GM18517 (cell line): ENCODE measurements at regions not wholly inside any gene's neighbourhood (a gene's known extent, or its start where the extent isn't known, plus 50 kb on each side); places are given as distances from the start of the nearest gene placed in this dataset.

ENCODE experiments used
- ATAC-seq: cut with Tn5 transposase; IDR thresholded peaks from one replicate; pipeline ENCODE4 v1.9.1; 2021; ENCODE audit warnings: mild to moderate bottlenecking, moderate library complexity; ENCODE audit not compliant: unreplicated experiment

DNA sequence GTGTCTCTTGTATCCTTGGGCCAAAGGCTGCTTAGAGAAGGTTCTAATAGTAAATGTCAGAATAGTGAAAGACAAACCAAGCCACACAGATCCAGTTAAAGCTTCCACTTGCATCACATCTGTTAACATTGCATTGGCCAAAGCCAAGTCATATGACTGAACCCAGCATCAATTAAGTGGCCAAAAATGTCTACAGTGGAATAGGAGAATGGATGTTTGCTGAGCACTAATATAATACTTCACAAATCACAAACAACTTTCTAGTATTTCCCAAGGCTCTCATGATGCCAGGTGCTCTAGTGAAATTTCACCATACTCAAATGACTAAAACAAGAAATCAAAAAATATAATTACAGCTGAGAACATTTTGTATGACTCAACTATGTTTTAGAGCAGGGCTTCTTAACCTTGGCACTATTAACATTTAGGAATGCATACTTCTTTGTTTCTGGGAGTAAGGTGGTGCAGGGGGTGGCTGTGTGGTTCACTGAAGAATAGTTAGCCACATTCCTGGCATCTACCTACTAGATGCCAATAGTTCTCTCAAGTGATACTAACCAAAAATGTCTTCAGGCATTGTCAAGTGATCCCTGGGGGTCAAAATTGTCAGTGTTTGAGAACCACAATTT is 148.0 kb upstream of the SPTLC3 start:
- no peak for ATAC-seq

GRCh38 chr20:12869669-12870068 is 139.1 kb upstream of the SPTLC3 start:
- no peak for ATAC-seq

GRCh38 chr20:12870588-12870987 is 138.2 kb upstream of the SPTLC3 start:
- ATAC-seq = no peak

DNA sequence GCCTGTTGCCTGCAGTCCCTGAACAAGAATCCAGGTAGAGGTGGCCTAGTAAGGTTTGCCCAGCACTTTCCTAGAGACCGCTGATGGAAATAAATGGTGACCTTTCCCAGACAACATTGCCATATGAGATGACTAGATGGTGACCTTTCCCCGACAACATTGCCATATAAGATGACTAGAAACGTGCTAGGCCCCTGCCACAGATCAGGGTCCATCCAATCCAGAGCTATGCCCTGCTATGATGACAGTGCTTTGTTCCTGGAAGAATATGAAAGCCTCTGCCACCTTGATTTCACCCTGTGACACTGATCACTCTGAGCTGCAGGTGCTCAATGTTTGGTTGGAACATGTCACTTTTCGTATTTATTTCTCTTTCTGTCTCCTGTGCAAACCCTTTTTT is 133.8 kb upstream of the SPTLC3 start:
- no peak for ATAC-seq

DNA sequence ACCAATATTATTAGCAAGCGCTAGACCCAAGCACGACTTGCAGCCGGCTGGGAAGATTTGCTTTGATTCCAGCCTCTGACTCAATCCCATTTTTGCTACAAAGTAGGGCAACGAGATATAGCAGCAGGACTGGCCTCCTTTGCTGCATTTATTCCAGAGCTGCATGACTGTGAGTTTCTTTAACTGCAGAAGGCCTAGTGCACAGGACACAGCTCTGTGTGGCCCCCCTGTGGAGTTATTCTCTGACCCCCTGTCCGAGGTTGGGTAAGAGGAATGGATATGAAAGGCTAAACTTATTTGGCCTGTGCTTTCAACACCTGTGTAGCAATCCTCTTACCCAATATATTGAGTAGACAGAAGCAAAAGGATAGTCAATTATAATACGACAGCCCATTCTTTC is 133.3 kb upstream of the SPTLC3 start:
- ATAC-seq = no peak

DNA sequence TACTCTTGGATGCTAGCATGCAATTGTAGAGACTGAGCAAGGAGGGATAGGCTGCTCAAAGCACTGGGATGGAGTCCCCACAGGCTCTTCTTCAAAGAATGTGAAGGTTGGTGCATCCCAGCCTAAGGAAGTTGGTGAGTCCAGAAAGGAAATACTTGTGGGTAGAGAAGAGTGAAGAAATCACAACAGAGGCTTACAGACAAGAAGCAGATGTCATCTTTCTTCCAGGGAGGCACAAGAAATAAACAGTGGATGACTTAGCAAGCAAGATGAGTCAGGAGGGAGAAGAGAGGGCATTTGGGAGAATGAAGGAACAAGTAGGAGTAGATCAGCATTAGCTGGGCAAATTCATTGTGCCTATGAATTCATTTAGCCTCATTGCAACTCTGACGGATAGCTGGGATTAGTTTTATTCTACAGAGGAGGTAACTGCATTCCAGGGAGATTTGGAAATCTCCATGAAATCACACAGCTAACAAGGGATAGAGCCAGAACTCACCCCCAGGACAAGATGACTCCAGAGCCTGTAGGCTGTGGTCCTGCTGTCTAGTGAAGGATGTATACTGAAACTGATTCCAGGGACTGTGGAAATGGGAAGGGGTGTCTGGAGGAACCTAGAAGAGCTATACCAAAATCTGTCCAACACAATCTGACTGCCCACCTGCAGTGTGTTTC is 125.8 kb upstream of the SPTLC3 start:
- no peak for ATAC-seq

DNA sequence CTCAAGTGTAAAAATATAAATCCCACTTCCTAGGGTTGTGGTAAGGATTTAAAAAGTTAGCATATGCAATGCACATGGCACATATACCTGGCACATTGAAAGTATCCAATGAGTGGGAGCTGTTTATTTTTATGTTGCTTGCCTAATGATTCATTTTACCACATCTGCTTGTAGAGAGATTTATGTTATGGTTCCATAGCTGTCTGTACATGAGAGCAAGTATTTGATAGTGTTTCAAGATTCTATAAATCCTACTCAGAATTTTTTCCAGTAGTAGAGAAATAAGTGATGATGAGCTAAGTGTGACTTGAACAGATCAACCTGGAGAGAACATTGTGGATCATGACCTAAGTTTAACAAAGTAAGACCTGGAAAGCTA is 125.3 kb upstream of the SPTLC3 start:
- no peak for ATAC-seq

GRCh38 chr20:12886618-12887363 is 122.0 kb upstream of the SPTLC3 start:
- no peak for ATAC-seq

GRCh38 chr20:12891643-12892042 is 117.1 kb upstream of the SPTLC3 start:
- no peak for ATAC-seq

GRCh38 chr20:12893019-12893418 is 115.8 kb upstream of the SPTLC3 start:
- no peak for ATAC-seq

DNA sequence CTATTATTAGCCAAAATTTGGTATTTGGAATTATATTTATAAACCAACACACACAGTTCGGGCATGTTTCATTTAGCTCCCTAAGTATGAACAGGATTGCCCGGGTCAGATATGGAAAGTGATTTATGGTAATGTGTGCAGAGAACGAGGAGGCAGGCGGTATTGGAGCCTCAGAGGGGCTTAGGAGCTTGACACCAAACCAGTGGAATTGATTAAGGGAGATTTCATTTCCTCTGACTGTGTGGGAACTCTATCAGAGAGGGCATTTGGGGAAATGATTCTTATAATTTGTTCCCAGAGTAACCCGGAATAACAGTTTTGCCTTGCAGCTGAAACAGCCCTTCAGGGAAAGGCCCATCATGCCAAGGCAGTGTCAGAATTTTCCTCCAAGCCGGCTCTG is 115.1 kb upstream of the SPTLC3 start:
- no peak for ATAC-seq

GRCh38 chr20:12894089-12894488 is 114.7 kb upstream of the SPTLC3 start:
- ATAC-seq = no peak

DNA sequence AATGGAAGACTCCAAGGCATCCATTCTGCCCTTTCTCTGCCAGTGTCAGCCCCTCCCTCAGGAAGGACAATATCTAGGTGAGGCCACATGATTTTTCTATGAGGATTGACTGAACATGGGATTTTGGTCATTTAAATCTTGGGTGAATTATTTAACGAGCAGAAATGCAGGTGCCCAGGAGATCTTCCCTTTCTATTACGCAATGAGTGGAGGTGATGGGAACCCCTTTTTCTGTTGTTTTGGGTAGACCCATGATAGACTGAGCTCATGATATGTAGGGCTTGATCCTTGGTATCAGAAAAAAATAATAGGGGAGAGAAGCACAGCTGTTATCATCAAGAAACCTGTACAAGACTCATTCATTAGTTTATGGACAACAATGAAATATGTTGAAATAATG is 112.6 kb upstream of the SPTLC3 start:
- ATAC-seq = no peak

DNA sequence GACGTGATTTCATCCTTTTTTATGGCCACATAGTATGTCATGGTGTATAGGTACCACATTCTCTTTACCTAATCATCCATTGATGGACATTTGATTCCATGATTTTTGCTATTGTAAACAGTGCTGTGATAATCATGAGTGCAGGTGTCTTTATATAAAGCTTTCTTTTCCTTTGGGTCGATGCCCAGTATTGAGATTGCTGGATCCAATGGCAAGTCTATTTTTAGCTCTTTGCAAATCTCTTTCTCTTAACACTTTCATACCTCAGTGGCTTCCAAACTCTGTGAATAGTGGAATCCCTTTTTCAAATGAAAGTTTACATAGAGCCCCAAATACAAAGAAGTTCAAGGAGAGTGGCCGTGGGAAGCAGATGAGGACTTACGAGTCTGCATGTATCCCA is 105.8 kb upstream of the SPTLC3 start:
- no peak for ATAC-seq

DNA sequence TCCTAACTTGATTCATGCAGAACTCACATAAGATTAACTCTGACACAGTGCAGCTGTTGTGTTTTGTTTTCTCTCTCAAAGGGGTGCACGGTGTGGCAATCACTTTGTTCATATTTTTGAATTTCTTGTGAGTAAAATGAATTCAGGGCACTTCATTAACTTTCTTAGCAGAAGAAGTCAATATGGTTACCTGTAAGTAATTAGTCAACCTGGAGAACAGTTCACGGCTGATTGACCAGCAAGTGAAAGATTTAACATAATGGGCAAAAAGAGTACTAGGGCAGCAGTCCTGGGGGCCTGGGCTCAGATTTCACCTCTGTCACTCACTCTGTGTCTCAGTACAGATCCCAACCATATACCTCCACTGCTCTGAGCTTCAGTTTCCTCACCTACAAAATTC is 102.4 kb upstream of the SPTLC3 start:
- ATAC-seq = no peak

GRCh38 chr20:12911372-12911771 is 97.4 kb upstream of the SPTLC3 start:
- ATAC-seq = no peak

GRCh38 chr20:12913781-12914443 is 94.9 kb upstream of the SPTLC3 start:
- no peak for ATAC-seq

DNA sequence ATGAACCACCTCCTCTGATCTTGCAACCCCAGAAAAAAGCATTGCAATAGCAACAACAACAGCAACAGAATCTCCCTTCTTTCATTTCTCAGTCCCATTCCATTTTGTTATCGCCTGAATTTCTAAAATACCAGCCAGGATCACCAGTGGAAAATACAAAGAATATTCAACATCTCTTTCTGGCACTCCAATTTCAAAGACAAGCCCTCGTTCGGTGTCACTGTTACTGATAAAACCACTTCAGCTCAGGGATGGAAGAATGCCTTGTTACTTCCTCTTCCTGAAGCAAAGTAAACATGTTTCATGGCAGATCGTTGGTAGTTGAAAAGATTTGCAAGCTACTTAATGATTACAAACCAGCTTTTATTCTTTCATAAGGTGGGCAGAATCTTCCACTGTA is 94.0 kb upstream of the SPTLC3 start:
- ATAC-seq = no peak

- ATAC-seq = no peak
These were observed 92.1 kb upstream of the SPTLC3 start for GRCh38 chr20:12916699-12917098.

GRCh38 chr20:12924126-12924525 is 84.6 kb upstream of the SPTLC3 start:
- no peak for ATAC-seq

- ATAC-seq = peak; percentile 98
These were observed 83.5 kb upstream of the SPTLC3 start for GRCh38 chr20:12925210-12925755.
